Uterus (tissue), 2 donors: ENCODE measurements at regions not wholly inside any gene's neighbourhood (a gene's known extent, or its start where the extent isn't known, plus 50 kb on each side); places are given as distances from the start of the nearest gene placed in this dataset.

Experiments
- CTCF ChIP-seq, 4 experiments: fragments of 200-600 bp in 2 of 4; fragments of 450-650 bp in 2 of 4; sonication (generic) in 2 of 4; IDR thresholded peaks; one replicate each; pipeline ENCODE4 v1.5.1; 2016 to 2019; ENCODE audit warnings: antibody characterized with exemption in 4 of 4, mild to moderate bottlenecking in 2 of 4, moderate library complexity in 1 of 4
- POLR2A ChIP-seq, 2 donors: fragments of 450-650 bp; IDR thresholded peaks; one replicate each; pipeline ENCODE4 v1.6.1; 2016; ENCODE audit warnings: antibody characterized with exemption in 2 of 2, mild to moderate bottlenecking in 1 of 2, moderate library complexity in 1 of 2

- TF ChIP-seq CTCF (IDR thresholded peaks at IDR 0.05): no peak
- no peak for TF ChIP-seq POLR2A (IDR thresholded peaks at IDR 0.05)
These were observed 685.6 kb downstream of the CETN3 start for GRCh38 chr5:89723907-89724306.
